ENCODE measurements at regions not wholly inside any gene's neighbourhood (a gene's known extent, or its start where the extent isn't known, plus 50 kb on each side); places are given as distances from the start of the nearest gene placed in this dataset.
A peak's percentile ranks its signal among the peaks of the same experiment; 100 is the strongest.

DNA sequence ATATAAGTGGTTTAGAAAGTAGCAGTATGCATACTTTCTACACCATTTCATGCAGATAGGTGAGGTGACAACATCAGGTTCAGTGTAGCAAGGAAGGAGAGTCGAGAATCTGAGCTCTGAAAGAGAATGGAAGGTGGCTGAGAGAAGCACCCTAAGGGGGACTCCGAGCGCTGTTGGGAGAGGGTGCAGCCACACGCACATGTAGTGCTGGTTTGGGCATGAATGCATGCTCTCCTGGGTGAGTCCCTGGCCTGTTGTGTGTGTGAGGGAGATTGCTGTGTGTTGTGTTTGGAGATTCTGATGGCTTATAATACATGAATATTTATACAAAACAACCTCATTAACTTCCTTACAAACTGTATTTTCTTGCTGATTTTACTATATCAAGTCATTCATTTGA is 180.3 kb upstream of the LRIG3 start:
- no peaks in the 10 kb centered on the region for H3K36me3 ChIP-seq (ENCODE audit: control insufficient read depth in 2 of 2, insufficient read depth in 1 of 2, low read length in 2 of 2)
- POLR2A ChIA-PET, result interaction anchor here (0.6 kb wide), 1 partner anchor 586 kb away, joined by 5 read pairs; no protein-coding TSS in a partner anchor
- no peak overlapping the region for H3K4me3 ChIP-seq (ENCODE audit: low read depth, low read length)
- CTCF ChIA-PET, result interaction anchor here (0.6 to 3.8 kb wide), 4 partner anchors 13 to 601 kb away, joined by 3 to 18 read pairs (median 4); no protein-coding TSS in a partner anchor
- TF ChIP-seq ZNF311 (tag by site-specific recombination; IDR thresholded peaks at IDR 0.05; ENCODE audit: borderline replicate concordance) (no peak), OVOL3 (tag by site-specific recombination; IDR thresholded peaks at IDR 0.05) (no peak), ZNF138 (tag by site-specific recombination; IDR thresholded peaks at IDR 0.05; ENCODE audit: borderline replicate concordance) (no peak), ZNF140 (tag by site-specific recombination; IDR thresholded peaks at IDR 0.05) (no peak)
- TF ChIP-seq, protein P1, sequence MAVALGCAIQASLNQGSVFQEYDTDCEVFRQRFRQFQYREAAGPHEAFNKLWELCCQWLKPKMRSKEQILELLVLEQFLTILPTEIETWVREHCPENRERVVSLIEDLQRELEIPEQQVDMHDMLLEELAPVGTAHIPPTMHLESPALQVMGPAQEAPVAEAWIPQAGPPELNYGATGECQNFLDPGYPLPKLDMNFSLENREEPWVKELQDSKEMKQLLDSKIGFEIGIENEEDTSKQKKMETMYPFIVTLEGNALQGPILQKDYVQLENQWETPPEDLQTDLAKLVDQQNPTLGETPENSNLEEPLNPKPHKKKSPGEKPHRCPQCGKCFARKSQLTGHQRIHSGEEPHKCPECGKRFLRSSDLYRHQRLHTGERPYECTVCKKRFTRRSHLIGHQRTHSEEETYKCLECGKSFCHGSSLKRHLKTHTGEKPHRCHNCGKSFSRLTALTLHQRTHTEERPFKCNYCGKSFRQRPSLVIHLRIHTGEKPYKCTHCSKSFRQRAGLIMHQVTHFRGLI (tag by site-specific recombination; IDR thresholded peaks at IDR 0.05), result peak; percentile 81; the same call in 1 of the 2 replicates
- H3K27ac ChIP-seq (ENCODE audit: extremely low read depth, low read depth, low read length), result no peak overlapping the region
- H3K9me3 ChIP-seq (ENCODE audit: control insufficient read depth, insufficient read depth, low read depth, low read length), result no peaks in the 10 kb centered on the region
- H3K4me1 ChIP-seq (ENCODE audit: control insufficient read depth, insufficient read depth, low read length), result no peaks in the 10 kb centered on the region

DNA sequence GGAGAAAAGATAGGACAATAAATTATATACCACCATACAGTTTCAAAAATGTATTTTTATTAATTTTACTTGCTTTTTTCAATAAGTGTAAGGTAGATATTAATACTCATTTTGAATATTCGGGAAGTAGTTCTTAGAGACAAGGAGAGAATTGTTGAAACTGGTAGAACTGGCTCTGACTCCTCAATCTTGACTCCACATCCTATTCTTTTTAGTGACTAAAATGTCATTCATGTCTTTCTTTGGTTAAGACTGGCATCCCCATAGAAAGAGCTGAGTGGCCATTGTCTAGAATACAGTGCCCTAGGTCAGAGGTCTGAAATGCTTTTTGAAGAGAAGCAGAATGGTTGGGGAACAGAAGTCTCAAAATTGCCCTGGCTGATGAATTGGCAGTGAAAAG is 177.6 kb upstream of the LRIG3 start:
- CTCF ChIA-PET, result interaction anchor here (1.2 to 3.8 kb wide), 2 partner anchors 16 to 557 kb away, joined by 4 to 18 read pairs; no protein-coding TSS in a partner anchor
- Histone ChIP-seq H3K27ac (ENCODE audit: extremely low read depth, low read depth, low read length) (no peak overlapping the region), H3K4me3 (ENCODE audit: low read depth, low read length) (no peak overlapping the region), H3K9me3 (ENCODE audit: control insufficient read depth, insufficient read depth, low read depth, low read length) (no peaks in the 10 kb centered on the region), H3K36me3 (ENCODE audit: control insufficient read depth in 2 of 2, insufficient read depth in 1 of 2, low read length in 2 of 2) (no peaks in the 10 kb centered on the region), H3K4me1 (ENCODE audit: control insufficient read depth, insufficient read depth, low read length) (no peaks in the 10 kb centered on the region)
- POLR2A ChIA-PET, result no interaction called here
- TF ChIP-seq PRDM1 (tag by site-specific recombination; IDR thresholded peaks at IDR 0.05) (no peak), ZNF112 (tag by site-specific recombination; IDR thresholded peaks at IDR 0.05) (no peak), ZNF513 (tag by site-specific recombination; IDR thresholded peaks at IDR 0.05) (no peak), ZNF341 (tag by site-specific recombination; IDR thresholded peaks at IDR 0.05; ENCODE audit: low read depth) (no peak), ZNF10 (tag by site-specific recombination; IDR thresholded peaks at IDR 0.05) (no peak), ZIC2 (tag by site-specific recombination; IDR thresholded peaks at IDR 0.05) (no peak), ZNF391 (tag by site-specific recombination; IDR thresholded peaks at IDR 0.05; ENCODE audit: borderline replicate concordance, low read depth) (no peak), ZNF639 (tag by site-specific recombination; IDR thresholded peaks at IDR 0.05) (no peak), ZNF510 (tag by site-specific recombination; IDR thresholded peaks at IDR 0.05; ENCODE audit: insufficient replicate concordance) (no peak), TCF7L2 (IDR thresholded peaks at IDR 0.05; ENCODE audit: borderline replicate concordance, low read depth, low read length) (no peak), ZNF548 (tag by site-specific recombination; IDR thresholded peaks at IDR 0.05) (no peak), GFI1B (tag by site-specific recombination; IDR thresholded peaks at IDR 0.05) (no peak)

DNA sequence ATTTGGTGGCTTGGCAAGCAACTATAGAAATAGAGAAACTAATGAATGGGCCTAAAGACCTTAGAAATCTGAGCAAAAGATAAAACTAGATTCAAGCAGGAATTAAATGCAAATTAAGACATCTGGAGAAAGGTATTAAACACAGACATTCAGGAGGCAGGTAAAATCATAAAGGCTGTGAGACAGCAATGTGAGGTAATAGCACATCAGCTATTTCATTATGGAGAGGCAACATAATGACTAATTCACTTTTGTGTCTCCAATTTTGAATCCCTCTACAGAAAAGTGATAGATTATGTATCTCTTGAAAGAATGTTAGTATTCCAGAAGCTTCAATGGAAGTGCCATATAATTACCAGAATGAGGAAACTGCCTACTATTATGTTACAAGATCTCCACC is 175.9 kb upstream of the LRIG3 start:
- H3K4me3 ChIP-seq (ENCODE audit: low read depth, low read length), result no peak overlapping the region
- H3K27ac ChIP-seq (ENCODE audit: extremely low read depth, low read depth, low read length), result no peak overlapping the region
- H3K36me3 ChIP-seq (ENCODE audit: control insufficient read depth in 2 of 2, insufficient read depth in 1 of 2, low read length in 2 of 2), result no peaks in the 10 kb centered on the region
- CTCF ChIA-PET, result interaction anchor here (1.0 kb wide), 1 partner anchor 17 kb away, joined by 3 read pairs; no protein-coding TSS in a partner anchor
- H3K4me1 ChIP-seq (ENCODE audit: control insufficient read depth, insufficient read depth, low read length), result no peaks in the 10 kb centered on the region
- POLR2A ChIA-PET, result no interaction called here
- H3K9me3 ChIP-seq (ENCODE audit: control insufficient read depth, insufficient read depth, low read depth, low read length), result no peaks in the 10 kb centered on the region
- TF ChIP-seq, protein P2, sequence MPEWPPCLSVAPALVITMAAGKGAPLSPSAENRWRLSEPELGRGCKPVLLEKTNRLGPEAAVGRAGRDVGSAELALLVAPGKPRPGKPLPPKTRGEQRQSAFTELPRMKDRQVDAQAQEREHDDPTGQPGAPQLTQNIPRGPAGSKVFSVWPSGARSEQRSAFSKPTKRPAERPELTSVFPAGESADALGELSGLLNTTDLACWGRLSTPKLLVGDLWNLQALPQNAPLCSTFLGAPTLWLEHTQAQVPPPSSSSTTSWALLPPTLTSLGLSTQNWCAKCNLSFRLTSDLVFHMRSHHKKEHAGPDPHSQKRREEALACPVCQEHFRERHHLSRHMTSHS (tag by site-specific recombination; IDR thresholded peaks at IDR 0.05), result no peak
- TF ChIP-seq ZSCAN16 (tag by site-specific recombination; IDR thresholded peaks at IDR 0.05) (no peak), ZSCAN5A (tag by site-specific recombination; IDR thresholded peaks at IDR 0.05) (no peak), ZNF621 (tag by site-specific recombination; IDR thresholded peaks at IDR 0.05) (no peak), ZNF544 (tag by site-specific recombination; IDR thresholded peaks at IDR 0.05) (no peak), SP3 (tag by site-specific recombination; IDR thresholded peaks at IDR 0.05) (no peak)
- TF ChIP-seq, protein P3, sequence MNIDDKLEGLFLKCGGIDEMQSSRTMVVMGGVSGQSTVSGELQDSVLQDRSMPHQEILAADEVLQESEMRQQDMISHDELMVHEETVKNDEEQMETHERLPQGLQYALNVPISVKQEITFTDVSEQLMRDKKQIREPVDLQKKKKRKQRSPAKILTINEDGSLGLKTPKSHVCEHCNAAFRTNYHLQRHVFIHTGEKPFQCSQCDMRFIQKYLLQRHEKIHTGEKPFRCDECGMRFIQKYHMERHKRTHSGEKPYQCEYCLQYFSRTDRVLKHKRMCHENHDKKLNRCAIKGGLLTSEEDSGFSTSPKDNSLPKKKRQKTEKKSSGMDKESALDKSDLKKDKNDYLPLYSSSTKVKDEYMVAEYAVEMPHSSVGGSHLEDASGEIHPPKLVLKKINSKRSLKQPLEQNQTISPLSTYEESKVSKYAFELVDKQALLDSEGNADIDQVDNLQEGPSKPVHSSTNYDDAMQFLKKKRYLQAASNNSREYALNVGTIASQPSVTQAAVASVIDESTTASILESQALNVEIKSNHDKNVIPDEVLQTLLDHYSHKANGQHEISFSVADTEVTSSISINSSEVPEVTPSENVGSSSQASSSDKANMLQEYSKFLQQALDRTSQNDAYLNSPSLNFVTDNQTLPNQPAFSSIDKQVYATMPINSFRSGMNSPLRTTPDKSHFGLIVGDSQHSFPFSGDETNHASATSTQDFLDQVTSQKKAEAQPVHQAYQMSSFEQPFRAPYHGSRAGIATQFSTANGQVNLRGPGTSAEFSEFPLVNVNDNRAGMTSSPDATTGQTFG (tag by site-specific recombination; IDR thresholded peaks at IDR 0.05; ENCODE audit: borderline replicate concordance), result no peak
